ENCODE measurements at regions not wholly inside any gene's neighbourhood (a gene's known extent, or its start where the extent isn't known, plus 50 kb on each side); places are given as distances from the start of the nearest gene placed in this dataset.

DNA sequence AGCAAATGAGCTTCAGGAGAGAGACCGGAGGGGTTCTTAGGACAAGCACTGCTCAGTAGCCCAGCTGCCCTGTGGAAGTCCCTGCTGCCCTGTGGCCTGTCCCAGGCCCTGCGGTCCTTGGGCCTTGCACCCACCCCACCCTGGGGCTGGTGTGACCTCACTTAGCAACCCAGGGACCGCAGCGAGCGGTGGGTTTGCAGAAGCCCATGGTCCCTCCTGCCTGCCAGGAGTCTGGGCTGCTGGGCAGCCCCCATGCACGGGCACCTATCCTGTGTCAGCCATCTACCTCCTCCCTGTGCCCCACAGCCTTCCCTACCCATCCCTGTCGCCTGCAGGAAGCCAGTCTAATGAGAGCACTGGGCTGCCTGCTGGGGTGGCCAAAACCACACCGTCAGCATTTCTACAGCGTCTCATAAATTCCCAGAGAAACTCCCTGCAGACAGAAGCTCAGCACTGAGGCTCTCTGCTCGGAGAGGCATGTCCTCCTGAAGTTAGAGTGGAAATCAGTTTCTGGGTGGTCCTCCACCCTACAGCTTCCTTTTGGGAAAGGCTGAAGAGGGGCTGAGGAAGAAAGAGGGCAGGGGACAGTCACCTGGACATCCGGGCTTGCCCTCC lies 231.1 kb upstream of the HS6ST1 start:
- H3F3A ChIP-seq (ENCODE audit: insufficient read depth, low read depth), result no peaks in the 10 kb centered on the region
- no peak overlapping the region for H3K4me2 ChIP-seq
- POLR2A ChIA-PET (ENCODE audit: unreplicated experiment), result no interaction called here
- no peak overlapping the region for H2AFZ ChIP-seq
- DNase-seq, result no peak
- no peaks in the 10 kb centered on the region for H4K20me1 ChIP-seq (ENCODE audit: insufficient read depth)
- BruUV-seq (replicated peaks), result no TSS peak
- H3K9me3 ChIP-seq (ENCODE audit: insufficient read depth, low read depth), result no peaks in the 10 kb centered on the region
- no peaks in the 10 kb centered on the region for H3K9me2 ChIP-seq (ENCODE audit: insufficient read depth)
- no peaks in the 10 kb centered on the region for H3K4me1 ChIP-seq (replicated peaks; ENCODE audit: insufficient read depth)
- CTCF ChIA-PET, result no interaction called here
- no peaks in the 10 kb centered on the region for H3K79me2 ChIP-seq (ENCODE audit: low read depth)
- intact Hi-C loops (cut with micrococcal nuclease; ENCODE audit: unreplicated experiment), result no loop called here
- H3K36me3 ChIP-seq (ENCODE audit: low read depth), result no peaks in the 10 kb centered on the region
- no peaks in the 10 kb centered on the region for H3K27me3 ChIP-seq (ENCODE audit: insufficient read depth, low read depth)
- no peak overlapping the region for H3K27ac ChIP-seq
- TF ChIP-seq CTCF (conservative IDR thresholded peaks at IDR 0.05), result no peak
- TF ChIP-seq EZH2 (IDR thresholded peaks at IDR 0.05; ENCODE audit: low read depth), result no peak
- H3K4me3 ChIP-seq, result no peak overlapping the region

DNA sequence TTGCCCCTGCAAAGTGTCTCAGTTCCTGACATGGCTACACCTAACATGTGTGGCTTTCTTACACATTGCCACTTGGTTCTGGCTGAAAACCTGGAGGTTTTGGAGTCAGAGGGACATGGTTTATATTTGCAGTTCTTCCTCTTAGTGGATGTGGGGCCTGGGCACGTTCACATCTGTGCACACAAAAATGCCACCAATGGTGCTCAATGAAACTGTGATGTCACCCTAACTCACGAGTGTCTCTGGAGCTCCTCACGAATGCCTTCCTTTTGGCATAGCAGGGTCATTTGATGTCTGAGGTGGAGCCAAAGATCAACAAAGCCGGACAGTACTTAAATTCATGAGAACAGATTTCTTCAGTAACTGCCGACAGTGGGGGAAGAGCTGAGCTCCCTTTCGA lies 231.7 kb upstream of the HS6ST1 start:
- no TSS peak for BruUV-seq (replicated peaks)
- Histone ChIP-seq H3K27me3 (ENCODE audit: insufficient read depth, low read depth) (no peaks in the 10 kb centered on the region), H3K36me3 (ENCODE audit: low read depth) (no peaks in the 10 kb centered on the region), H3K4me3 (no peak overlapping the region), H3K4me1 (replicated peaks; ENCODE audit: insufficient read depth) (no peaks in the 10 kb centered on the region), H3K27ac (no peak overlapping the region), H3K4me2 (no peak overlapping the region), H2AFZ (no peak overlapping the region), H3K79me2 (ENCODE audit: low read depth) (no peaks in the 10 kb centered on the region), H4K20me1 (ENCODE audit: insufficient read depth) (no peaks in the 10 kb centered on the region), H3K9me2 (ENCODE audit: insufficient read depth) (no peaks in the 10 kb centered on the region), H3K9me3 (ENCODE audit: insufficient read depth, low read depth) (no peaks in the 10 kb centered on the region), H3F3A (ENCODE audit: insufficient read depth, low read depth) (no peaks in the 10 kb centered on the region)
- TF ChIP-seq CTCF (conservative IDR thresholded peaks at IDR 0.05) (no peak), EZH2 (IDR thresholded peaks at IDR 0.05; ENCODE audit: low read depth) (no peak)
- no peak for DNase-seq
- intact Hi-C loops (cut with micrococcal nuclease; ENCODE audit: unreplicated experiment), result no loop called here
- ChIA-PET POLR2A (ENCODE audit: unreplicated experiment) (no interaction called here), CTCF (no interaction called here)

GRCh38 chr2:128550801-128551416 lies 232.2 kb upstream of the HS6ST1 start:
- Histone ChIP-seq H3F3A (ENCODE audit: insufficient read depth, low read depth) (no peaks in the 10 kb centered on the region), H3K79me2 (ENCODE audit: low read depth) (no peaks in the 10 kb centered on the region), H3K4me3 (no peak overlapping the region), H3K27ac (no peak overlapping the region), H3K9me2 (ENCODE audit: insufficient read depth) (no peaks in the 10 kb centered on the region), H3K4me2 (no peak overlapping the region), H3K36me3 (ENCODE audit: low read depth) (no peaks in the 10 kb centered on the region), H3K4me1 (replicated peaks; ENCODE audit: insufficient read depth) (no peaks in the 10 kb centered on the region), H3K27me3 (ENCODE audit: insufficient read depth, low read depth) (no peaks in the 10 kb centered on the region), H2AFZ (no peak overlapping the region), H4K20me1 (ENCODE audit: insufficient read depth) (no peaks in the 10 kb centered on the region), H3K9me3 (ENCODE audit: insufficient read depth, low read depth) (no peaks in the 10 kb centered on the region)
- intact Hi-C loops (cut with micrococcal nuclease; ENCODE audit: unreplicated experiment), result no loop called here
- DNase-seq, result no peak
- no TSS peak for BruUV-seq (replicated peaks)
- TF ChIP-seq EZH2 (IDR thresholded peaks at IDR 0.05; ENCODE audit: low read depth), result no peak
- no peak for TF ChIP-seq CTCF (conservative IDR thresholded peaks at IDR 0.05)
- ChIA-PET CTCF (no interaction called here), POLR2A (ENCODE audit: unreplicated experiment) (no interaction called here)
